PC-9 (cell line): ENCODE measurements at regions not wholly inside any gene's neighbourhood (a gene's known extent, or its start where the extent isn't known, plus 50 kb on each side); places are given as distances from the start of the nearest gene placed in this dataset.

Experiments
- BruUV-seq: library from RNA; stranded (reverse); fragments of 400-500 nt; replicated peaks from 2 replicates; lab custom pipeline; 2021; lab: Mats Ljungman, UMichigan
- CTCF ChIA-PET: fragments of 300-600 bp; sonication (Branson Sonifier 250); formaldehyde crosslinking; loops from one replicate; lab custom pipeline; 2022; ENCODE audit warnings: antibody characterized with exemption; lab: Charles Lee
- POLR2A ChIA-PET: fragments of 300-600 bp; sonication (Branson Sonifier 250); formaldehyde crosslinking; loops from one replicate; lab custom pipeline; 2022; ENCODE audit warnings: antibody characterized with exemption; ENCODE audit not compliant: unreplicated experiment; lab: Charles Lee
- DNase-seq, 2 experiments: peaks; one replicate each; pipeline versions ENCODE4 v3.0.0 to v3.0.0-alpha.2; 2015 to 2022; ENCODE audit warnings: mixed read lengths in 1 of 2
- H2AFZ ChIP-seq: fragments of 200-600 bp; sonication (generic); 2 replicates; pipeline ENCODE4 v1.8.1; 2017; ENCODE audit warnings: antibody characterized with exemption
- H3F3A ChIP-seq: fragments of 200-600 bp; sonication (generic); 2 replicates; pipeline ENCODE4 v1.8.1; 2017; ENCODE audit warnings: antibody characterized with exemption, mild to moderate bottlenecking, low read depth; ENCODE audit not compliant: insufficient read depth
- H3K27ac ChIP-seq: fragments of 200-600 bp; sonication (generic); 2 replicates; pipeline ENCODE4 v1.6.1; 2016; ENCODE audit warnings: mixed run types
- H3K27me3 ChIP-seq: fragments of 200-600 bp; sonication (generic); 2 replicates; pipeline ENCODE4 v1.6.1; 2016; ENCODE audit warnings: low read depth, mixed run types; ENCODE audit not compliant: insufficient read depth
- H3K36me3 ChIP-seq: fragments of 200-600 bp; sonication (generic); 2 replicates; pipeline ENCODE4 v1.6.1; 2016; ENCODE audit warnings: low read depth, mixed run types
- H3K4me1 ChIP-seq: fragments of 200-600 bp; sonication (generic); replicated peaks from 2 replicates; pipeline ENCODE4 v1.6.1; 2016; ENCODE audit warnings: mixed run types; ENCODE audit not compliant: insufficient read depth
- H3K4me2 ChIP-seq: fragments of 200-600 bp; sonication (generic); 2 replicates; pipeline ENCODE4 v1.6.1; 2017; ENCODE audit warnings: mixed run types
- H3K4me3 ChIP-seq: fragments of 200-600 bp; sonication (generic); 2 replicates; pipeline ENCODE4 v1.6.1; 2016; ENCODE audit warnings: mixed run types
- H3K79me2 ChIP-seq: fragments of 200-600 bp; sonication (generic); 2 replicates; pipeline ENCODE4 v1.6.1; 2017; ENCODE audit warnings: low read depth, mixed run types
- H3K9me2 ChIP-seq: fragments of 200-600 bp; sonication (generic); 2 replicates; pipeline ENCODE4 v1.8.1; 2017; ENCODE audit warnings: mild to moderate bottlenecking; ENCODE audit not compliant: insufficient read depth
- H3K9me3 ChIP-seq: fragments of 200-600 bp; sonication (generic); 2 replicates; pipeline ENCODE4 v1.8.1; 2016; ENCODE audit warnings: low read depth; ENCODE audit not compliant: insufficient read depth
- H4K20me1 ChIP-seq: fragments of 200-600 bp; sonication (generic); 2 replicates; pipeline ENCODE4 v1.8.1; 2017; ENCODE audit not compliant: insufficient read depth
- EZH2 ChIP-seq: fragments of 200-600 bp; sonication (generic); IDR thresholded peaks from 2 replicates; pipeline ENCODE4 v1.8.0; 2017; ENCODE audit warnings: antibody characterized with exemption, low read depth
- intact Hi-C: fragments of 100-400 bp; cut with micrococcal nuclease; formaldehyde crosslinking; loops from one replicate; pipeline ENCODE4 v1.10.0; 2022; ENCODE audit not compliant: unreplicated experiment
- TF ChIP-seq, protein P1 (sequence below): fragments of 200-600 bp; sonication (generic); conservative IDR thresholded peaks from 2 replicates; pipeline ENCODE4 v1.6.1; 2017; ENCODE audit warnings: mixed run types, antibody characterized with exemption, mild to moderate bottlenecking, moderate library complexity

DNA sequence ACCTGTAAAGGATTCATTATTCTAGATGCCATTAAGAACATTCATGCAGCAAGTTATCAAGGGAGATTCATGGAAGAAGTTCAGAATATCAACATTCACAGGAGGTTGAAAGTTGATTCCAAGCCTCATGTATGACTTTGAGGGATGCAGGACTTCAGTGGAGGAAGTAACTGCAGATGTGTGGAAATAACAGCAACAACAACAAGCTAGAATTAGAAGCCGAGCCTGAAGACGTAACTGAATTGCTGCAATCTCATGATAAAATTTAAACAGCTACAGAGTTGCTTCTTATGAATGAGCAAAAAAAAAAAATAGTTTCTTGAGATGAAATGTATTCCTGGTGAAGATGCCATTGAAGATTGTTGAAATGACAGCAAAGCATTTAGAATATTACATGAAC lies 73.3 kb upstream of the NXT1 start:
- Histone ChIP-seq H3K4me1 (no peaks in the 10 kb centered on the region), H3K9me2 (no peaks in the 10 kb centered on the region), H3F3A (no peaks in the 10 kb centered on the region), H3K79me2 (no peaks in the 10 kb centered on the region), H3K27ac (no peak overlapping the region), H3K4me2 (no peak overlapping the region), H3K36me3 (no peaks in the 10 kb centered on the region), H3K27me3 (no peaks in the 10 kb centered on the region; the same call in 1 of the 2 replicates), H2AFZ (no peak overlapping the region), H4K20me1 (no peaks in the 10 kb centered on the region), H3K4me3 (no peak overlapping the region), H3K9me3 (no peaks in the 10 kb centered on the region)
- DNase-seq, result no peak
- TF ChIP-seq EZH2, result no peak
- TF ChIP-seq, protein P1, sequence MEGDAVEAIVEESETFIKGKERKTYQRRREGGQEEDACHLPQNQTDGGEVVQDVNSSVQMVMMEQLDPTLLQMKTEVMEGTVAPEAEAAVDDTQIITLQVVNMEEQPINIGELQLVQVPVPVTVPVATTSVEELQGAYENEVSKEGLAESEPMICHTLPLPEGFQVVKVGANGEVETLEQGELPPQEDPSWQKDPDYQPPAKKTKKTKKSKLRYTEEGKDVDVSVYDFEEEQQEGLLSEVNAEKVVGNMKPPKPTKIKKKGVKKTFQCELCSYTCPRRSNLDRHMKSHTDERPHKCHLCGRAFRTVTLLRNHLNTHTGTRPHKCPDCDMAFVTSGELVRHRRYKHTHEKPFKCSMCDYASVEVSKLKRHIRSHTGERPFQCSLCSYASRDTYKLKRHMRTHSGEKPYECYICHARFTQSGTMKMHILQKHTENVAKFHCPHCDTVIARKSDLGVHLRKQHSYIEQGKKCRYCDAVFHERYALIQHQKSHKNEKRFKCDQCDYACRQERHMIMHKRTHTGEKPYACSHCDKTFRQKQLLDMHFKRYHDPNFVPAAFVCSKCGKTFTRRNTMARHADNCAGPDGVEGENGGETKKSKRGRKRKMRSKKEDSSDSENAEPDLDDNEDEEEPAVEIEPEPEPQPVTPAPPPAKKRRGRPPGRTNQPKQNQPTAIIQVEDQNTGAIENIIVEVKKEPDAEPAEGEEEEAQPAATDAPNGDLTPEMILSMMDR, result no peak
- POLR2A ChIA-PET, result no interaction called here
- intact Hi-C loops, result no loop called here
- no TSS peak for BruUV-seq
- CTCF ChIA-PET, result no interaction called here

DNA sequence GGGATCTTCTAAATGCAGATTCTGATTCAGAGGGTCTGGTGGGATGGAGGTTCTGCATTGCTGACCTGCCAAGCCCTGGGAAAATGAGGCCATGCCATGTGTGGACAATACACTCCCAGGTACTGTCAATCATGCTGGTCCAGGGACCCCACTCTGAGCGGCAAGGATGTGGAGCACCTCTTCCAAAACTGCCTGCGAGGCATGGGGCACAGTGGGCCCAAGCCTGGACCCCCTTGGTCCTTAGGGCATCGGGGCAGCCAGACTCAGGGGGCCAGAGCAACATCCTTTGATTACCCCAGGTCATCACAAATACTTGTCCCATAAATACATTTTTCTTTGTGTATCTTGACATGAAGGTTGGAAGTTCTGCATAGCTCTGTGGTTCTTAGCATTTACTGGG lies 76.8 kb upstream of the NXT1 start:
- Histone ChIP-seq H3K9me3 (peaks cover 1% of the 10 kb centered on the region; the same call in 1 of the 2 replicates), H3K27ac (no peak overlapping the region), H2AFZ (no peak overlapping the region), H3K27me3 (no peaks in the 10 kb centered on the region; the same call in 1 of the 2 replicates), H3F3A (no peaks in the 10 kb centered on the region), H3K36me3 (no peaks in the 10 kb centered on the region), H3K4me3 (no peak overlapping the region), H3K9me2 (no peaks in the 10 kb centered on the region), H3K79me2 (no peaks in the 10 kb centered on the region), H3K4me2 (no peak overlapping the region), H3K4me1 (no peaks in the 10 kb centered on the region), H4K20me1 (no peaks in the 10 kb centered on the region)
- no TSS peak for BruUV-seq
- no peak for DNase-seq
- ChIA-PET CTCF (no interaction called here), POLR2A (no interaction called here)
- intact Hi-C loops, result no loop called here
- no peak for TF ChIP-seq EZH2
- TF ChIP-seq, protein P1, result no peak

DNA sequence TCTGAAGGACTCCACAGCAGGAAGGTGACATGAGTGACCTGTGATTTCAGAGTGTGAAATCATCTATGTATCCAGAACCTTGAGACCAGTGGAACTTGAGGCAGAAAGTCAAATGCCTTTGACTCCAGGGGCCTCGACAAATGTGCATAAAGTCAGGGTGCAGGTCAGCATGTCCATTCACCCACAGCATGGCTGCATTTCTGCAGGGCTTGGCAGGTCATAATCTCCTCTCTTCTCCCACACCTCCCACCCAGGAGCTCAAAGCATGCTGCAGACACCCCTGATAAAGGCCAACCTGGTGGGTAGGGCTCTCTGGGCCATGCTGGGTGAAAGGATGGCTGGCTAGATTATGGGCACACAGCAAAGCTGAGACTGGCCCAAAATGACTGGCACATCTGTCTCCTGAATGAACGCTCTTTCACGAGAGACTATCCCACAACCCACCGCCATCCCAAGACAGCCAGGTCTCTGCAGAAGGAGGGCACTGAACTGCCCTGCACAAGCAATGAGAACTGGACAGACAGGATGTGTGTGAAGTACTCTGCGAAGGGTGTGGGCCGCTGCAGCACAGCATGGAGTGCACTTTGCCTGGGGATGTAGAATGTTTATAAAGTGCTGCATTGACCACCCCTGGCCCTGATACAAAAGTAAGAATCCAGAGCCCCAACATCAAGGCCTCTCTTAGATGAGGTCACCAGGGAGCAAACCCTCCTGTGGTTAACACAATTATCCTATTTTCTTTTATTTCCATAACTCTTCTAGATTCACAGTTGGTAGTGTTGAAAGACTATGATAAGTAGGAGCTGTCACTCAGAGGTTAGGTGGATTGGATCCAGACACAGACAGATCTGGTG lies 78.2 kb upstream of the NXT1 start:
- intact Hi-C loops, result no loop called here
- Histone ChIP-seq H3F3A (no peaks in the 10 kb centered on the region), H3K9me2 (no peaks in the 10 kb centered on the region), H3K27ac (no peak overlapping the region), H3K79me2 (no peaks in the 10 kb centered on the region), H3K4me2 (no peak overlapping the region), H2AFZ (no peak overlapping the region), H3K4me1 (no peaks in the 10 kb centered on the region), H4K20me1 (no peaks in the 10 kb centered on the region), H3K4me3 (no peak overlapping the region), H3K9me3 (peaks cover 5% of the 10 kb centered on the region; the same call in 1 of the 2 replicates), H3K27me3 (no peaks in the 10 kb centered on the region; the same call in 1 of the 2 replicates), H3K36me3 (no peaks in the 10 kb centered on the region)
- POLR2A ChIA-PET, result no interaction called here
- TF ChIP-seq, protein P1, result no peak
- no peak for TF ChIP-seq EZH2
- BruUV-seq, result no TSS peak
- DNase-seq, result no peak
- CTCF ChIA-PET, result no interaction called here
